ENCODE measurements at regions not wholly inside any gene's neighbourhood (a gene's known extent, or its start where the extent isn't known, plus 50 kb on each side); places are given as distances from the start of the nearest gene placed in this dataset.
A peak's percentile ranks its signal among the peaks of the same experiment; 100 is the strongest.
"Not testable (repeated sequence)": the region's sequence is repeated elsewhere in the genome, so short reads cannot be mapped to it uniquely, and the experiment has no call there.

GRCh38 chr17:6373599-6373998 is 61.3 kb downstream of the AIPL1 start:
- DNase-seq = not testable (repeated sequence)

- DNase-seq = peak; percentile 65
Observed at GRCh38 chr17:6366221-6366666, 68.7 kb downstream of the AIPL1 start.

DNA sequence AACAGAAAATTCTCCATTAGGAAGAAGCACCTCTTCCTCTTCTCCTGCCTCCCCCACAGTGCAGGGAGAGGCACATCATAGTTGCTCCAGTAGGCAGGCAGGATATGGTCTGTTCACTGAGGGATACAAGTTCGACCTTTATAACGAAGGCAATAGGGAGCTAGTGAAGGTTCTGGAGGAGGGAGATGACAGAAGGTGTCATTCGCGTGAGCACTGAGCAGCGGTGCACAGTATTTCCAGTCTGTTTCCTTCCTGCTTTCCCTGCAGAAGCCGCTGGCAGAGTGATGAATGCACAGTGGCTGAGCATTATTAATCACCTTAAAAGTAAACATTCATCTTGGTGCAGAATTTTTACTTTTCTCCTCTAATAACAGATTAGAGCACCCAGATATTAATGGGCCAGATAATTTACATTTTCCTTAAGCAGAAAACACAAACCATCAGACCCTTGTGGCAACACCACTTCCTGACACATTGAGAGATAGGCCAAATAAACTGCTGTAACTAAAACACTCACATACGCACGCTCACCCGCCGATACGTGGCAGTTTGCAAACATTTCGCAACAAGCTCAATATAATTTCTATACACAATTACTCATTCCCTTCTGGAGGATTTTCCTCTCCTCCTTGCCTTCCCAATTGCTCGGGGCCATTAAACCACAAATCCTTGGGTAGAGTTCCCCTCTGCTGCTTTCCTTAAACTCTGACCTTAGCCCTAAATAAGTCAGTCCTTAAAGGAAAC is 69.5 kb downstream of the AIPL1 start:
- peak; percentile 82 for DNase-seq

DNA sequence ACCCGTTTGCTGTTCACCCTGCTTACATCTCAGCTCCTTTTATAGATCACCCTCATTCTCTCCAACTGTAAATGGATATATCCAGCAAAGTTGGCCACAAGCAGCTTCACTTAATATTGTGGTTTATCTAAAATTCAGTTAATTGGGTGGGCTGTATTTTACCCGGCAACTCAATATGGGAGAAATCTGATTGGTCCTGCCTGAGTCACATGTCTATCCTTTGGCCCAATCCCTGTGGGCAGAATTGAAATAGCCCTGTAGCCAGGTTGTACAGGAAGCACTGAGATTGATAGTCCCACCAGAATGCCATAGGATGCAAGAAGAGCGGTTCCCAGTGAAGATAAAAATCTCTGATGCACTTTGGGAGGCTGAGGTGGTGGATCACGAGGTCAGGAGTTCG is 73.2 kb downstream of the AIPL1 start:
- DNase-seq = no peak

GRCh38 chr17:6358131-6358530 is 76.8 kb downstream of the AIPL1 start:
- no peak for DNase-seq

DNA sequence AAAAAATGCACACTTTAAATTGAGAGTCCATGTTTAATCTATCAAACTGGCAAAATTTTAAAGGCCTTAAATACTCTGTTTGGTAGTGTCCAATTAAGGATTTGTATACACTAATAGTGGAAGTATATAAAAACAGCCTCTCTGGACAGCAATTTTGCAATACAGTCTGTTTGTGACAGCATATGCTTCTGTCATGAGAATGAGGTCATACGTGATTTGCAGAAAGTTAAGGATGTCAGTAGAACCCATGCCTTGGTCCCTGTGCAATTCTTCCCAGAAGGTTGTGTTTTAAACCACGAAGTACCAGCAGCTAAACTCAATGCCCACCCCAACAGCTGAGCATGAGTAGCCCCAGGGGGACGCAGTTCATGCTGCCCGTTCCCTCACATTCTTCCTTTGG is 78.4 kb downstream of the AIPL1 start:
- no peak for DNase-seq

GRCh38 chr17:6355196-6355595 is 79.7 kb downstream of the AIPL1 start:
- DNase-seq = no peak

GRCh38 chr17:6352801-6353560 is 81.9 kb downstream of the AIPL1 start:
- no peak for DNase-seq

- DNase-seq = no peak
Observed at GRCh38 chr17:6352016-6352415, 82.9 kb downstream of the AIPL1 start.

DNA sequence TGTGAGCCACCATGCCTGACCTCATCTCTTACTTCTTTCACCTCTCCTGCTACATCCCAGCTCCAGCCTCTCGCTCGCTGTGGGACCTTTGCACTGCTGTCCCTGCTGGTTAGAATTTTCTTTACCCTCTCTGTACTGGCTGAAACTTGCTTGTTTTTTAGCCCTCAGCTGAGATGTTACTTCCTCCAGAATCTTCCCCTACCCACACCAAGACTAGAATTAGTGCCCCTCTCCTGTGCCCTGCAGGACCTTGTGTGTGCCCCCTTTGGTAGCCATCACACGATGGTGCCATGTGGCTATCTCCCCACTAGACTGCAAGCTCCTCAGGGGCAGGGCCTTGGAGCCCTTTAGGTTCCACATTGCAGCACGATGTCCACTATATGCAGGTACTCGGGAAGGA is 84.1 kb downstream of the AIPL1 start:
- no peak for DNase-seq

- no peak for DNase-seq
Observed at GRCh38 chr17:6348891-6349290, 86.0 kb downstream of the AIPL1 start.

- DNase-seq = no peak
Observed at GRCh38 chr17:6347776-6348175, 87.1 kb downstream of the AIPL1 start.

DNA sequence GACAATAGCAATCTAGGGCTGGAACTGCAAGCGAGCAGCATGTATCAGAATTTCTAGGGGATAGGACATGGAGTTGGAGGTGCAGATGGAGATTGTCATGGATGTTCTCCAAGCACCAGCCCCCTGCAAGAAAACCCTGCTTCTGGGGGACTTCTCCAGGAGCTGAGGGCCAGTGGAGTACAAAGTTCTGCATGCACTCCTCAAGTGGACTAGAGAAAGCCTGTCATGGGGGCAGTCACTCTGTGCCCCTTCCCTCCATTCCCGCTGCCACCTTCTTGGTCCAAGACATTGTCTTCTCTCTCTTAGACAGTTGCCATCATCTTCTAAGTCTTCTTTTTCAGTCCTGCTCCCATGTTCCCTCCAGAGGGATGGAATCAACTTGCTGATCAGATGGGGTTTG is 87.9 kb downstream of the AIPL1 start:
- DNase-seq = no peak

GRCh38 chr17:6346156-6346786 is 88.7 kb downstream of the AIPL1 start:
- no peak for DNase-seq

- no peak for DNase-seq
Observed at GRCh38 chr17:6343736-6344135, 91.2 kb downstream of the AIPL1 start.

- no peak for DNase-seq
Observed at GRCh38 chr17:6343191-6343590, 91.7 kb downstream of the AIPL1 start.

- no peak for DNase-seq
Observed at GRCh38 chr17:6340708-6341107, 94.2 kb downstream of the AIPL1 start.

GRCh38 chr17:6334386-6334785 is 100.5 kb downstream of the AIPL1 start:
- DNase-seq = peak; percentile 1

DNA sequence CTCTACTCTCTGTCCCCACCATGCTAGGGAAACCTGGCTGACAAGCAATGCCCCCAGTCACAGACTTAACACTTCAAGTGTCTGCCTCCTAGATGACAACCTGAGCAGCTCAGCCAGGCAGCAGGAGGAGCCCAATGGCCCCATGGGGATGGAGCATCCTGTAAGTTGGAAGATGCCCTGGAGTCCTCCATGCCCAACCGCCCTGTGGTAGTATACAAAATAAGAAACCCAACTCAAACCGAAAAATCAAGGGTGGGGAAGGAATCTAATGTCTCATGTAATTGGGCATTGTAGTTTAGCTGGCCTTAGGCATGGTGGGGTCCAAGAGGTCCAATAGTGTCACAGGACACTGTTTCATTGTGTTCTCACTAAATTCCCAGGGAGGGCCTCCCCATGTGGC is 104.0 kb downstream of the AIPL1 start:
- DNase-seq = no peak

DNA sequence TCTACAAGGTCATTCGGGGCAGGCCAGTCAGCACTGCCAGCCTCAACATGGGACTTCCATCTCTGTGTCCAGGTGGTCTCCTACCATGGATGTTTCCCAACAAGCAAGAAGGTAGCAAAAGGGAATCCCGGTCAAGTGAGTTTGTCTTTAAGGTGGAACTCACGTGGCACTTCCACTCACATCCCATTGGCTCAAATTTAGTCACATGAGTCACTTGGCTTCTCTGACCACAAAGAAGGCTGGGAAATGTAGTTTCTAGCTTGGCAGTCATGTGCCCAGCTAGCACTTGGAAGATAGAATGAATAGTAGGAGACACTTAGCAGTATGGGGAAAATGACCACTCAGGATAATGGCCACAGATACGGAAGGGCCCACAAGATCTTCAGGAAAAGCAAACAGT is 106.6 kb downstream of the AIPL1 start:
- no peak for DNase-seq

DNA sequence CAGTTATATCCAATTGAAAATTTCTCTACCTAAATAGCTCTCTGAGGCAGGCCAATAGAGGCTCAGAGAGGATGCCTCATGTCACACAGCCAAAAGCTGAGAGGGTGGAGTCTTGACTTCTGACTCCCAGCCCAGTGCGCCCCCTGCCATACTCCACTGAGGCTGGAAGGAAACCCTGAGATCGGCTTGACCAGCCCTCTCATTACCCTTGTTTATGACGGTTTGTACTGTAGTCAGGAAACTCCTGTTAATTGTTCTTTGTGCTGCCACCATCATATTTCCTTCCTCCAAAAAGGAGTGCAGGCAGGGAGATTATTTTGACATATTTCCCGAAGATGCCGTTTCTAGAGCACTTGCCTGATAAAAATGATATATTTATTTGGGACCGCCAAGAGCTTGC is 107.9 kb downstream of the AIPL1 start:
- DNase-seq = no peak

- no peak for DNase-seq
Observed at GRCh38 chr17:6326483-6326882, 108.4 kb downstream of the AIPL1 start.

DNA sequence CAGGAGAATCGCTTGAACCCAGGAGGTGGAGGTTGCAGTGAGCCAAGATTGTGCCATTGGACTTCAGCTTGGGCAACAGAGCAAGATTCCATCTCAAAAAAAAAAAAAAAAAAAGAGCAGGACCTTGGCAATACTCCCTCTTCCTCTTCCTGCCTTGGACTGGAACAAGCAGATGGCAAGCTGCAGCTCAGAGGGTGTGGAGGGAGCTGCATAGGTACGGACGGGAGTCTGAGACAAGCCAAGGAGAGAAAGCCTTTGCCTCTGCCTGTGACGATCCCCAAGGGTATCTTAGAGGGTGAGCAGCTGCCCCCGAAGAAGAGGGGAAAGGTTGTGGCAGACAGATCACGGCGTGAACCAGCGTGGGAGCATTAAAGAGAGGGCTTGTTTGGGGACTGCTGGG is 109.2 kb downstream of the AIPL1 start:
- DNase-seq = no peak

GRCh38 chr17:6325051-6325450 is 109.9 kb downstream of the AIPL1 start:
- DNase-seq = no peak

Data from fibroblast of skin of right quadriceps (primary cell).